Upper lobe of left lung (tissue), 6 donors: ENCODE measurements at regions not wholly inside any gene's neighbourhood (a gene's known extent, or its start where the extent isn't known, plus 50 kb on each side); places are given as distances from the start of the nearest gene placed in this dataset.

ENCODE experiments used
- ATAC-seq, 2 donors: fragments of 200-7000 bp; cut with Tn5 transposase; one replicate each; pipeline ENCODE4 v1.9.1; 2022; ENCODE audit warnings: mild to moderate bottlenecking in 2 of 2, moderate library complexity in 2 of 2; ENCODE audit not compliant: low FRiP score in 2 of 2
- DNase-seq, 2 donors: peaks; one replicate each; pipeline ENCODE4 v3.0.0-alpha.2; 2019 to 2020
- H3K27ac ChIP-seq, 4 donors: fragments of 200-600 bp; sonication (generic); one replicate each; pipeline ENCODE4 v1.5.1; 2016 to 2019
- H3K27me3 ChIP-seq, 4 donors: fragments of 200-600 bp; sonication (generic); one replicate each; pipeline ENCODE4 v1.5.1; 2017 to 2019
- H3K36me3 ChIP-seq, 4 donors: fragments of 200-600 bp; sonication (generic); one replicate each; pipeline ENCODE4 v1.5.1; 2016 to 2019
- H3K4me1 ChIP-seq, 4 donors: fragments of 200-600 bp; sonication (generic); one replicate each; pipeline ENCODE4 v1.5.1; 2018 to 2019
- H3K4me3 ChIP-seq, 4 donors: fragments of 200-600 bp; sonication (generic); one replicate each; pipeline ENCODE4 v1.5.1; 2017 to 2019; ENCODE audit warnings: mild to moderate bottlenecking in 2 of 4, moderate library complexity in 1 of 4
- H3K9me3 ChIP-seq, 4 donors: fragments of 200-600 bp; sonication (generic); one replicate each; pipeline ENCODE4 v1.5.1; 2018 to 2019
- EP300 ChIP-seq, 4 donors: sonication (generic); formaldehyde crosslinking; IDR thresholded peaks; one replicate each; pipeline ENCODE4 v1.5.1; 2017; ENCODE audit warnings: antibody characterized with exemption in 4 of 4, control low read depth in 2 of 4
- POLR2A ChIP-seq, 4 donors: fragments of 450-650 bp; IDR thresholded peaks; one replicate each; pipeline ENCODE4 v1.5.1; 2016 to 2017; ENCODE audit warnings: antibody characterized with exemption in 4 of 4, mild to moderate bottlenecking in 2 of 4
- POLR2AphosphoS5 ChIP-seq, 2 donors: sonication (generic); formaldehyde crosslinking; IDR thresholded peaks; one replicate each; pipeline ENCODE4 v1.5.1; 2017; ENCODE audit warnings: antibody characterized with exemption in 2 of 2
- WGBS, 2 donors: methylation state at CpG; one replicate each; pipeline ENCODE4 v1.1.5; 2017 to 2018; 5-methylcytosine and 5-hydroxymethylcytosine counted together
- TF ChIP-seq, protein P1 (sequence below), 6 experiments: fragments of 450-650 bp in 4 of 6; fragments of 200-600 bp in 2 of 6; sonication (generic) in 2 of 6; IDR thresholded peaks; one replicate each; pipeline ENCODE4 v1.5.1; 2016 to 2019; ENCODE audit warnings: antibody characterized with exemption in 6 of 6
- donor health status: DM: no; HTN: no; CAD: no; lungs with moderate emphysema.
- donor health status: DM: no; HTN: yes; CAD: no; lungs with severe emphysema.

DNA sequence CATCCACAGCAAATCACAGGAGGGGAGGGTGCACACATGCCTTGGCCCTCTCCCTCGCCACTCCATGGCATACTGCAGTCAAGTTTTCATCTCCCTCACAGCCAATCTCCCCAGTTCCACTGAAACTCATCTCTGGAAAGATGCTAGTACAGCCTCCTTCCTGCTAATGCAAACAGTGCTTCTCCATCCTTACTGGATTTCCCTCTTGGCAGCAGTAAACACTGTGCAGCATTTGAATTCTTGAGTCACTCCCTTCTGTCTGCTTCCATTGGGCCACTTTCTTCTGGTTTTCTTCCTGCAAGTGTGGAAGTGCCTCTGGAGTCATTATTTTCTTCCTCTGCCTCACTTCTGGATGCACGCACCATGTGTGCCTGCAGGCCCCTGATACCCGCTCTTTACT lies 460.3 kb downstream of the QKI start:
- DNase-seq, result no peak
- ATAC-seq, result no peak
- Histone ChIP-seq H3K4me3 (no peak overlapping the region), H3K27ac (no peak overlapping the region), H3K9me3 (no peaks in the 10 kb centered on the region), H3K4me1 (no peaks in the 10 kb centered on the region), H3K36me3 (no peaks in the 10 kb centered on the region), H3K27me3 (no peaks in the 10 kb centered on the region)
- TF ChIP-seq POLR2AphosphoS5 (IDR thresholded peaks at IDR 0.05) (no peak), POLR2A (IDR thresholded peaks at IDR 0.05) (no peak), EP300 (IDR thresholded peaks at IDR 0.05) (no peak)
- TF ChIP-seq, protein P1, sequence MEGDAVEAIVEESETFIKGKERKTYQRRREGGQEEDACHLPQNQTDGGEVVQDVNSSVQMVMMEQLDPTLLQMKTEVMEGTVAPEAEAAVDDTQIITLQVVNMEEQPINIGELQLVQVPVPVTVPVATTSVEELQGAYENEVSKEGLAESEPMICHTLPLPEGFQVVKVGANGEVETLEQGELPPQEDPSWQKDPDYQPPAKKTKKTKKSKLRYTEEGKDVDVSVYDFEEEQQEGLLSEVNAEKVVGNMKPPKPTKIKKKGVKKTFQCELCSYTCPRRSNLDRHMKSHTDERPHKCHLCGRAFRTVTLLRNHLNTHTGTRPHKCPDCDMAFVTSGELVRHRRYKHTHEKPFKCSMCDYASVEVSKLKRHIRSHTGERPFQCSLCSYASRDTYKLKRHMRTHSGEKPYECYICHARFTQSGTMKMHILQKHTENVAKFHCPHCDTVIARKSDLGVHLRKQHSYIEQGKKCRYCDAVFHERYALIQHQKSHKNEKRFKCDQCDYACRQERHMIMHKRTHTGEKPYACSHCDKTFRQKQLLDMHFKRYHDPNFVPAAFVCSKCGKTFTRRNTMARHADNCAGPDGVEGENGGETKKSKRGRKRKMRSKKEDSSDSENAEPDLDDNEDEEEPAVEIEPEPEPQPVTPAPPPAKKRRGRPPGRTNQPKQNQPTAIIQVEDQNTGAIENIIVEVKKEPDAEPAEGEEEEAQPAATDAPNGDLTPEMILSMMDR (IDR thresholded peaks at IDR 0.05), result no peak
- WGBS, 2 donors, result 91 to 94% methylated on average over 3 of the region's 3 CpGs

DNA sequence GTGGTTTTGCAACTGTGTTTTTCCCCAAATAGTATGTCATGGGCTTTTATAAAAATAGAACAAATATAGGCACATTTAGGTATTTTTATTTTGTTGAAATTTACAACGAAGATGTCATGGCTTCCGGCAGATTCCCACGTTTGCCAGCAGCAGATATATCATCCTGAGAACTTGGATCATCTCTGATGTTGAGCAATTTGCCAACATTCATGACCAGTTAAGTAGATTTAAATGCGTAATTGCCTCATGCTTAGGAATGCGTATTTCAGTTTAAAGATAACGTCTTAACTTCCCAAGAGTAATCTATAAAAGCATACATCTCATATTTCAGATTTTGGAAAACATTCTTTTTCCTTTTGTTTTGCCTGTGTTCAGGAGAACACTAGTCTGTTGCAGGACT lies 457.8 kb downstream of the QKI start:
- DNase-seq (no peak), ATAC-seq (peak in 1 of 2 donors; percentile 74)
- H3K27me3 ChIP-seq, result no peaks in the 10 kb centered on the region
- WGBS, 2 donors, result 70 to 73% methylated on average over 6 of the region's 6 CpGs
- no peak overlapping the region for H3K27ac ChIP-seq
- no peak overlapping the region for H3K4me3 ChIP-seq
- no peaks in the 10 kb centered on the region for H3K9me3 ChIP-seq
- TF ChIP-seq POLR2A (IDR thresholded peaks at IDR 0.05) (no peak), POLR2AphosphoS5 (IDR thresholded peaks at IDR 0.05) (no peak), EP300 (IDR thresholded peaks at IDR 0.05) (no peak)
- TF ChIP-seq, protein P1 (IDR thresholded peaks at IDR 0.05), result no peak
- no peaks in the 10 kb centered on the region for H3K36me3 ChIP-seq
- no peaks in the 10 kb centered on the region for H3K4me1 ChIP-seq

DNA sequence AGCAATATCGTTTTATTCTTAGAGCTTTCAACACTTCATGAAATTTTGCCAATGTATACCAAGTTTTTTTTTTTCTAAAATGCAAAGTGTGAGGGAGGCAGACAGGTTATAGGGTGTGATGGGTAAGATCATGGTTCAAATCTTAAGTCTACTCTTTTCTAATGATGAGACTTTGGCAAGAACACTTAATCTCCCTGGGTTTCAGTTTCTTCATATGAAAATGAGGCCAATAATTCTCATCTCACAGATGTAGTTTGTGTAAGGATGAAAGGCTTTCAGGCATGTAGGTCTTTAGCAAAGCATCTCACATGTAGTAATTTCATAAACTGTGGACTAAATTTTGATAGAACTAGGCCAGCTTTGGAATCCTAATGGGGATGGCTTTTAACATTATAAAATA lies 457.1 kb downstream of the QKI start:
- no peak for DNase-seq
- no peaks in the 10 kb centered on the region for H3K36me3 ChIP-seq
- H3K4me3 ChIP-seq, result no peak overlapping the region
- no peaks in the 10 kb centered on the region for H3K27me3 ChIP-seq
- TF ChIP-seq, protein P1 (IDR thresholded peaks at IDR 0.05), result no peak
- no peak for TF ChIP-seq POLR2A (IDR thresholded peaks at IDR 0.05)
- TF ChIP-seq POLR2AphosphoS5 (IDR thresholded peaks at IDR 0.05), result no peak
- TF ChIP-seq EP300 (IDR thresholded peaks at IDR 0.05), result no peak
- no peak for ATAC-seq
- WGBS, 2 donors, result 68 to 81% methylated on average over 1 of the region's 1 CpG
- no peak overlapping the region for H3K27ac ChIP-seq
- H3K9me3 ChIP-seq, result no peaks in the 10 kb centered on the region
- no peaks in the 10 kb centered on the region for H3K4me1 ChIP-seq

DNA sequence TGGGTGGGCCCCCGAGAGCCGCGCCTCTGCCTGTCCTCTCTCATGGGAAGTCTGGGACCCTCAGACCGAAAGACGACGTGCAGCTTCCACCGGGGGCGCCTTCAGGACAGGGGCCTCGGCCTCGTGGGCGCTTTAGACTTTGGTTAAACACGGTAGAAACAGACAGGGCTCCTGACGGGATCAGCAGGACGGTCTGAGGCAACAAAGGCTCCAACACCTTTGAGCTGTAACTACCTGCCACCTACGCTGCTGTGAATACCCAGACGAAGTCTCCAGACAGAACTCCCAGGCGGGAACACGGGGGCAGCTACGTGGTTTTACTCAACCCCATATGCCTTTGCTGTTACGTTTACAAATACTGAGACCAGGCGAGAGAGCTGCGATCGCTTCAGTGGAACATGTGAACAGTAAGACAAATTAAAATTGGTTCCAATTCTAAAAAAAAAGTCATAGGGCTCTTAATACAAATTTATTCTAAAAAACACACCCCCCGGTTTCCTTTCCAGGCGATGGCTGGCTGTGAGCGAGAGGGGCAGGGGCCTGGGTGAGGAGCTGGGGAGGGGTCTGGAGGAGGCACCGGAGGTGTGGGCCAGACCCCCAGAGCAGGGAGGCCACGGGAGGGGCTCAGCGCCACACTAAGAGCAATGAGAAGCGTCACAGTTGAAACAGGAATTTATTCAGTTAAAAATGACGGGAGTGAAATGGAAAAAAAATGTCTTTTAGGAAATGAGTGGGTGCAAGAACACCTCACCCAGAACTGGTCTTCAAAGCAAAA lies 453.2 kb downstream of the QKI start:
- Histone ChIP-seq H3K4me1 (no peaks in the 10 kb centered on the region), H3K27me3 (no peaks in the 10 kb centered on the region), H3K27ac (no peak overlapping the region), H3K36me3 (no peaks in the 10 kb centered on the region), H3K9me3 (no peaks in the 10 kb centered on the region), H3K4me3 (no peak overlapping the region)
- WGBS, 2 donors, result 76 to 80% methylated on average over 31 of the region's 31 CpGs
- TF ChIP-seq EP300 (IDR thresholded peaks at IDR 0.05) (no peak), POLR2AphosphoS5 (IDR thresholded peaks at IDR 0.05) (no peak)
- TF ChIP-seq, protein P1 (IDR thresholded peaks at IDR 0.05), result no peak
- no peak for ATAC-seq
- DNase-seq, result peak in 1 of 2 donors; percentile 41

DNA sequence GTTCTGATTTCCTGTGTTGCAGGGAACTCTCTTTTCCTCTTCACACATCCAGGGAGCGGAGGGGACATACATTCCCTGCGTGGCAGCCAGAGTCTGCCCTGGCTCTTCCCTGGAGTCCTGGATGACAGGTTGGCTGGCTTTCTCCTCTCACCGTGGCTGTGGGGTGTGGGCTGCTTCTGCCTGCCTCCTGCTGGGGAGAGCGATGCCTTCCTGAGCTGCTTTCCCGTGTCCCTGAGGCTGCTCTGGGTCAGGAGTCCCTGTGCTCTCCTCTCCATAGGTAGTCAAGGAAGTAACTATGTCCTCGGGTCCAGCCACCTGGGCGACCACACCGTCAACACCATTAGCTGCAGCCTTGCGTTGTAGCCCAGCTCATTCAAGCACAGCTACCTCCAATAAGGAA lies 451.7 kb downstream of the QKI start:
- 77 to 81% methylated on average over 8 to 9 of the region's 9 CpGs for WGBS, 2 donors
- DNase-seq, result peak in 1 of 2 donors; percentile 11

More for the DNA sequence above, 451.7 kb downstream of the QKI start:
- Histone ChIP-seq H3K9me3 (no peaks in the 10 kb centered on the region), H3K27ac (no peak overlapping the region), H3K4me1 (peaks cover 0 to under 1% (median 0%) of the 10 kb centered on the region in 4 donors), H3K4me3 (no peak overlapping the region), H3K36me3 (no peaks in the 10 kb centered on the region), H3K27me3 (no peaks in the 10 kb centered on the region)
- no peak for TF ChIP-seq POLR2A (IDR thresholded peaks at IDR 0.05)
- no peak for TF ChIP-seq EP300 (IDR thresholded peaks at IDR 0.05)
- no peak for TF ChIP-seq POLR2AphosphoS5 (IDR thresholded peaks at IDR 0.05)
- TF ChIP-seq, protein P1 (IDR thresholded peaks at IDR 0.05), result no peak
- no peak for ATAC-seq
